Activated CD4-positive, alpha-beta T cell treated with anti-CD3 and anti-CD28 coated beads, Interleukin-10, Interleukin-2, amounts not matched to agents 100 ng/mL and 50 ng/mL, durations not matched to agents 16 hours and 8 hours (primary cell): ENCODE measurements at regions not wholly inside any gene's neighbourhood (a gene's known extent, or its start where the extent isn't known, plus 50 kb on each side); places are given as distances from the start of the nearest gene placed in this dataset.

Experiments used
- DNase-seq: peaks from one replicate; pipeline ENCODE4 v3.0.0-alpha.2; 2020

GRCh38 chr22:27378311-27378800 lies 423.2 kb downstream of the MN1 start:
- no peak for DNase-seq

GRCh38 chr22:27378995-27379394 lies 422.6 kb downstream of the MN1 start:
- DNase-seq: no peak

GRCh38 chr22:27380855-27381254 lies 420.7 kb downstream of the MN1 start:
- no peak for DNase-seq

- no peak for DNase-seq
These were observed 420.0 kb downstream of the MN1 start for GRCh38 chr22:27381552-27381951.

- no peak for DNase-seq
These were observed 419.4 kb downstream of the MN1 start for GRCh38 chr22:27381960-27382742.

- DNase-seq: no peak
These were observed 418.6 kb downstream of the MN1 start for GRCh38 chr22:27382947-27383346.

GRCh38 chr22:27383896-27384295 lies 417.7 kb downstream of the MN1 start:
- no peak for DNase-seq

GRCh38 chr22:27385261-27385998 lies 416.1 kb downstream of the MN1 start:
- no peak for DNase-seq

GRCh38 chr22:27386186-27386585 lies 415.4 kb downstream of the MN1 start:
- DNase-seq: no peak

- DNase-seq: no peak
These were observed 414.0 kb downstream of the MN1 start for GRCh38 chr22:27387561-27387960.

- DNase-seq: no peak
These were observed 413.4 kb downstream of the MN1 start for GRCh38 chr22:27388090-27388600.

GRCh38 chr22:27389727-27390075 lies 411.9 kb downstream of the MN1 start:
- DNase-seq: no peak

- DNase-seq: no peak
These were observed 410.3 kb downstream of the MN1 start for GRCh38 chr22:27391092-27391770.

- DNase-seq: no peak
These were observed 408.2 kb downstream of the MN1 start for GRCh38 chr22:27393371-27393770.

- no peak for DNase-seq
These were observed 406.7 kb downstream of the MN1 start for GRCh38 chr22:27394806-27395404.

GRCh38 chr22:27397036-27397953 lies 404.3 kb downstream of the MN1 start:
- DNase-seq: no peak

GRCh38 chr22:27397954-27398342 lies 403.6 kb downstream of the MN1 start:
- DNase-seq: no peak

- DNase-seq: no peak
These were observed 402.4 kb downstream of the MN1 start for GRCh38 chr22:27399161-27399560.

- DNase-seq: no peak
These were observed 400.7 kb downstream of the MN1 start for GRCh38 chr22:27400811-27401210.

- no peak for DNase-seq
These were observed 400.2 kb downstream of the MN1 start for GRCh38 chr22:27401321-27401720.

GRCh38 chr22:27404441-27404840 lies 397.1 kb downstream of the MN1 start:
- no peak for DNase-seq
